ENCODE measurements at regions not wholly inside any gene's neighbourhood (a gene's known extent, or its start where the extent isn't known, plus 50 kb on each side); places are given as distances from the start of the nearest gene placed in this dataset.

GRCh38 chr6:169093770-169094551 is 159.7 kb downstream of the THBS2 start:
- TF ChIP-seq POLR2AphosphoS5 (IDR thresholded peaks at IDR 0.05; ENCODE audit: borderline replicate concordance, low read depth, low read length), result no peak
- TF ChIP-seq EZH2 (IDR thresholded peaks at IDR 0.05), result no peak
- TF ChIP-seq FOXP2 (optimal IDR thresholded peaks at IDR 0.05; ENCODE audit: control extremely low read depth, extremely low read length, insufficient read depth), result no peak
